ENCODE measurements at regions not wholly inside any gene's neighbourhood (a gene's known extent, or its start where the extent isn't known, plus 50 kb on each side); places are given as distances from the start of the nearest gene placed in this dataset.

DNA sequence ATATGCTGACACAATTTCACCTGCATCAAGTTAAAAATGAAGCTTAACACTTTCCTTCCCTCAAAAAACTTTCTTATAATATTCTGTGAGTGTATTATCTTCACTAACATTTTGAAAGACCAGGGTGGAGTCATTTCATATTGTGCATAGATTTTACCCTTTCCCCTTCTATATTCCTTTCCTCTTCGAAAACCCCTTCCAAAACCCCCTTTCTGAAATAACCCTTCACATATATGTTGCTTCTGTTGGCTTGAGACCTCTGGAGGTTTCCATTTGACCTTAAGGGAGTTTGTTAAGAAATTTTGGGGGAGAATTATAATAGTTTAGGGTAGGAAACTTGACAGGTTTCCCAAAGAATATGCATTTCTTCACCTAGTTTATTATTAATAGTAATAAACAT is 489.6 kb upstream of the MIR17HG start:
- Mint-ChIP-seq H3K4me1 (no peaks in the 10 kb centered on the region), H3K27me3 (ENCODE audit: low read depth) (peaks cover 11% of the 10 kb centered on the region), H3K36me3 (ENCODE audit: low read depth) (no peaks in the 10 kb centered on the region), H3K9me3 (no peaks in the 10 kb centered on the region), H3K27ac (ENCODE audit: unreplicated experiment) (no peak overlapping the region), H3K4me3 (no peak overlapping the region)
- TF ChIP-seq, protein P1, sequence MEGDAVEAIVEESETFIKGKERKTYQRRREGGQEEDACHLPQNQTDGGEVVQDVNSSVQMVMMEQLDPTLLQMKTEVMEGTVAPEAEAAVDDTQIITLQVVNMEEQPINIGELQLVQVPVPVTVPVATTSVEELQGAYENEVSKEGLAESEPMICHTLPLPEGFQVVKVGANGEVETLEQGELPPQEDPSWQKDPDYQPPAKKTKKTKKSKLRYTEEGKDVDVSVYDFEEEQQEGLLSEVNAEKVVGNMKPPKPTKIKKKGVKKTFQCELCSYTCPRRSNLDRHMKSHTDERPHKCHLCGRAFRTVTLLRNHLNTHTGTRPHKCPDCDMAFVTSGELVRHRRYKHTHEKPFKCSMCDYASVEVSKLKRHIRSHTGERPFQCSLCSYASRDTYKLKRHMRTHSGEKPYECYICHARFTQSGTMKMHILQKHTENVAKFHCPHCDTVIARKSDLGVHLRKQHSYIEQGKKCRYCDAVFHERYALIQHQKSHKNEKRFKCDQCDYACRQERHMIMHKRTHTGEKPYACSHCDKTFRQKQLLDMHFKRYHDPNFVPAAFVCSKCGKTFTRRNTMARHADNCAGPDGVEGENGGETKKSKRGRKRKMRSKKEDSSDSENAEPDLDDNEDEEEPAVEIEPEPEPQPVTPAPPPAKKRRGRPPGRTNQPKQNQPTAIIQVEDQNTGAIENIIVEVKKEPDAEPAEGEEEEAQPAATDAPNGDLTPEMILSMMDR (conservative IDR thresholded peaks at IDR 0.05), result no peak
- no peak for DNase-seq (ENCODE audit: low read depth, low spot score)

DNA sequence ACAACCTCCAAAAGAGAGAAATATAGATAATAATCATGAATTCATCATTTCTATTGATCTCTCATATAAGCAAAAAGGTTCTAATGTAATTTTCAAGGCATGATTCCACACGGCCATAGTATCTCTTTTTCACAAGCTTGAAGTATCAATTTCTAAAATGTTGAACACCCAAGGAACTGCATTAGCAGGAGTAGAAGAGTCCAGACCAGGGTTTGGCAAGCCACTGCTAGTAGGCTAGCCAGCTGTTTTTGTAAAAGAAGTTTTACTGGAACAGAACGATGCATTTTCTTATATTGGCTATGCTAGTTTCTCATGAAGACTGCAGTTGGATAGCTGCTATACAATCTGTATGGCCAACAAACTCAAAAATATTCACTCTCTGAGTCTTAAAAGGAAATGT is 481.5 kb upstream of the MIR17HG start:
- peaks cover 3% of the 10 kb centered on the region for H3K9me3 Mint-ChIP-seq
- H3K36me3 Mint-ChIP-seq (ENCODE audit: low read depth), result no peaks in the 10 kb centered on the region
- TF ChIP-seq, protein P1 (conservative IDR thresholded peaks at IDR 0.05), result no peak
- no peak overlapping the region for H3K27ac Mint-ChIP-seq (ENCODE audit: unreplicated experiment)
- no peak for DNase-seq (ENCODE audit: low read depth, low spot score)
- no peak overlapping the region for H3K4me3 Mint-ChIP-seq
- H3K4me1 Mint-ChIP-seq, result peaks cover 15% of the 10 kb centered on the region
- no peaks in the 10 kb centered on the region for H3K27me3 Mint-ChIP-seq (ENCODE audit: low read depth)

DNA sequence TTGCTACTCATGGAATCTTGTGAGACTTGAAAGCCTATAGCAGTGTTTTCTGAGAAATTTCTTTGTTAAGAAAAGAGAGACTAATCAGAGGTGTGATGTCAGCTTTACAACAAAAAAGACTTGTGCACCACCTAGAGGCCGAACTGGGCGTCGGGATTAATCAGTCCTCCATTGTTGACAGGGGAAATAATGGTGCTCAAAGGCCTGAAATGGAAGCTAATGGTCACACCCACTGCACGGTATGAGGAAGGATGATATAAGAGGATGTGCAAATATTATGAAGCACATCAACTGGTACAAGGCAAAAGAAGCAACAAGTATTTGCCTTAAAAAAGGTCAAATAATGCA is 480.2 kb upstream of the MIR17HG start:
- Mint-ChIP-seq H3K4me3 (no peak overlapping the region), H3K9me3 (peaks cover 3% of the 10 kb centered on the region), H3K4me1 (peaks cover 15% of the 10 kb centered on the region), H3K27ac (ENCODE audit: unreplicated experiment) (no peak overlapping the region), H3K36me3 (ENCODE audit: low read depth) (no peaks in the 10 kb centered on the region), H3K27me3 (ENCODE audit: low read depth) (no peaks in the 10 kb centered on the region)
- TF ChIP-seq, protein P1 (conservative IDR thresholded peaks at IDR 0.05), result peak; percentile 86
- peak; percentile 70 for DNase-seq (ENCODE audit: low read depth, low spot score)

DNA sequence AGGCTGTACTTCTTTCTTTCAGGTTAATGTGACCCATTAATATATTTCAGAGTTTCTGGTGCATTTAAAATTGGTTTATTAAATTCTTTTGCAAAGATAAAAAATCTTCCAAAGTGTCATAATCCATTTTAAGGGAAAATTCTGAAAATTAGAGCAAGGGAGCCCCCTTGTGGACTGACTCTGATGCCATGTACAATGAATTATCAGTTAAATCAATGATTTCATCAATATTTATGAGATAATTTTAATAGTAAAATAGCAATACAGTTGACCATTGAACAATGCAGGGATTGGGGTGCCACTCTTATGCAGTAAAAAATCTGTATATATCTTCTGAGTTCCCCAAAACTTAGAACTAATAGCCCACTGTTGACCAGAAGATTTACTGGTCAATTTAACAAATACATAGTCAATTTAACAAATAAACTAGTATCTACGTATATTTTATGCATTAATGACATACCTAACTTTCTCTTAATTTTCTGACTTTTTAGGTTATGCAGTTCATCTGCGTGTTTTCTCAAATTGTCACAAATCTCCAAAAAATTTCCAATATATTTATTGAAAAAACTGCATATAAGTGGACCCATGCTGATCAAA is 479.1 kb upstream of the MIR17HG start:
- H3K4me1 Mint-ChIP-seq, result peaks cover 15% of the 10 kb centered on the region
- peaks cover 3% of the 10 kb centered on the region for H3K9me3 Mint-ChIP-seq

DNA sequence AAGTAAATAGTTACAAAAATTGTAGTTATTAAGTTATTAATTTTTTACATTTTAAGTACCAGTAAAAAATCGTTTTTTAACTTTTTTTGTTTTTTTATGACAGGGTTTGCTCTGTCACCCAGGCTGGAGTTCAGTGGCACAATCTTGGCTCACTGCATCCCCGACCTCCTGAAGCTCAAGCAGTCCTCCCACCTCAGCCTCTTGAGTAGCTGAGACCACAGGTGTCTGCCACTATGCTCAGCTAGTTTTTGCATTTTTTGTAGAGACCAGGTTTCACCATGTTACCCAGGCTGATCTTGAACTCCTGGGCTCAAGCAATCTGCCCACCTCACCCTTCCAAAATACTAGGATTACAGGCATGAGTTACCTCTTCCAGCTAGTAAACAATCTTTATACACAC is 477.9 kb upstream of the MIR17HG start:
- no peaks in the 10 kb centered on the region for H3K27me3 Mint-ChIP-seq (ENCODE audit: low read depth)
- no peak overlapping the region for H3K27ac Mint-ChIP-seq (ENCODE audit: unreplicated experiment)
- H3K4me1 Mint-ChIP-seq, result peaks cover 15% of the 10 kb centered on the region
- TF ChIP-seq, protein P1 (conservative IDR thresholded peaks at IDR 0.05), result no peak
- no peaks in the 10 kb centered on the region for H3K36me3 Mint-ChIP-seq (ENCODE audit: low read depth)
- no peak for DNase-seq (ENCODE audit: low read depth, low spot score)
- peaks cover 3% of the 10 kb centered on the region for H3K9me3 Mint-ChIP-seq
- H3K4me3 Mint-ChIP-seq, result no peak overlapping the region

More for the DNA sequence above, 479.1 kb upstream of the MIR17HG start:
- H3K27me3 Mint-ChIP-seq (ENCODE audit: low read depth), result no peaks in the 10 kb centered on the region
- no peak overlapping the region for H3K27ac Mint-ChIP-seq (ENCODE audit: unreplicated experiment)
- H3K4me3 Mint-ChIP-seq, result no peak overlapping the region
- DNase-seq (ENCODE audit: low read depth, low spot score), result peak; percentile 41
- TF ChIP-seq, protein P1 (conservative IDR thresholded peaks at IDR 0.05), result peak; percentile 96
- H3K36me3 Mint-ChIP-seq (ENCODE audit: low read depth), result no peaks in the 10 kb centered on the region
